Esophagus mucosa (tissue), 1 donor: ENCODE measurements at regions not wholly inside any gene's neighbourhood (a gene's known extent, or its start where the extent isn't known, plus 50 kb on each side); places are given as distances from the start of the nearest gene placed in this dataset.
"Not testable (repeated sequence)": the region's sequence is repeated elsewhere in the genome, so short reads cannot be mapped to it uniquely, and the experiment has no call there.

Experiments used
- ATAC-seq: fragments of 200-7000 bp; cut with Tn5 transposase; one replicate; pipeline ENCODE4 v1.9.1; 2020
- donor health status: DM: yes; HTN: yes; CAD: no.

GRCh38 chr20:50451792-50452425 lies 58.3 kb upstream of the PTPN1 start:
- not testable (repeated sequence) for ATAC-seq

GRCh38 chr20:50453533-50454244 lies 56.5 kb upstream of the PTPN1 start:
- ATAC-seq: no peak

GRCh38 chr20:50455245-50455644 lies 54.9 kb upstream of the PTPN1 start:
- ATAC-seq: not testable (repeated sequence)

GRCh38 chr20:50455656-50456451 lies 54.3 kb upstream of the PTPN1 start:
- no peak for ATAC-seq

- ATAC-seq: no peak
These were observed 53.5 kb upstream of the PTPN1 start for GRCh38 chr20:50456452-50457324.

GRCh38 chr20:50459124-50459918 lies 50.9 kb upstream of the PTPN1 start:
- no peak for ATAC-seq

GRCh38 chr20:50460115-50460607 lies 50.0 kb upstream of the PTPN1 start:
- no peak for ATAC-seq
